ENCODE measurements at regions not wholly inside any gene's neighbourhood (a gene's known extent, or its start where the extent isn't known, plus 50 kb on each side); places are given as distances from the start of the nearest gene placed in this dataset.

DNA sequence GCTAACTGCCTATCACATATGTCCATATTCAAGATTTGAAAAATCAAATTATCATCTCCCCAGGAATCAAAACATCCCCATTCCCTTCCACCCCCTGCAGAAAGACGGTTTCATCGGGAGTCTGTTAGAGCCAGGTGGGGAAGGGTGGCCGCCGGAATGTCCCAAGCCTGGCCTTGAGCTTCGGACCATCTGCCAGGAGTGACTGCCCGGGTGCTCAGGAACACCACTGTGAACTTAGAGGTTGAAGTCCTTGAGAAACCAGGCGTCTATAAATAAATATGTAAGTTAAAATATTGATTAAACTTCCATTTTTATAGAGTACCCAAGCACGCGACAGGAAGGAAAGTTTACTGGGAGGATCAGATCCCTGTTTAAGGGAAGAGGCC is 250.8 kb downstream of the DLL1 start:
- Histone ChIP-seq H2AFZ (ENCODE audit: low read depth, low read length) (no peak overlapping the region), H3K79me2 (ENCODE audit: insufficient read depth, low read length) (no peaks in the 10 kb centered on the region), H4K20me1 (ENCODE audit: insufficient read depth, low read length) (no peaks in the 10 kb centered on the region), H3K4me1 (ENCODE audit: insufficient read depth, low read length) (no peaks in the 10 kb centered on the region), H3K9ac (ENCODE audit: low read length) (no peak overlapping the region), H3K27ac (ENCODE audit: low read depth, low read length) (no peak overlapping the region), H3K4me2 (ENCODE audit: low read length) (no peak overlapping the region), H3K36me3 (ENCODE audit: insufficient read depth, low read length) (no peaks in the 10 kb centered on the region), H3K4me3 (ENCODE audit: insufficient read depth, low read depth, low read length) (no peak overlapping the region), H3K9me3 (ENCODE audit: insufficient read depth, low read depth, low read length) (peaks cover 3% of the 10 kb centered on the region), H3K27me3 (ENCODE audit: insufficient read depth, low read length) (no peaks in the 10 kb centered on the region)
- peaks cover under 1% of the 10 kb centered on the region for H3K36me3 Mint-ChIP-seq (ENCODE audit: low read depth, unreplicated experiment)
- no peaks in the 10 kb centered on the region for H3K4me1 Mint-ChIP-seq (ENCODE audit: low read depth, unreplicated experiment)
- H3K4me3 Mint-ChIP-seq (ENCODE audit: unreplicated experiment) = no peak overlapping the region
- FAIRE-seq (no peak), DNase-seq (ENCODE audit: low read depth) (no peak)
- no peak for TF ChIP-seq CTCF (IDR thresholded peaks at IDR 0.05; ENCODE audit: insufficient read depth, low read depth, low read length)
- no peak for TF ChIP-seq EZH2 (IDR thresholded peaks at IDR 0.05; ENCODE audit: insufficient read depth, low read length)
- peaks cover 31% of the 10 kb centered on the region for H3K27me3 Mint-ChIP-seq (ENCODE audit: low read depth, unreplicated experiment)
- peaks cover 10% of the 10 kb centered on the region for H3K9me3 Mint-ChIP-seq (ENCODE audit: unreplicated experiment)
- no peak overlapping the region for H3K27ac Mint-ChIP-seq (ENCODE audit: unreplicated experiment)

- Histone ChIP-seq H3K9ac (ENCODE audit: low read length) (no peak overlapping the region), H3K27me3 (ENCODE audit: insufficient read depth, low read length) (no peaks in the 10 kb centered on the region), H3K27ac (ENCODE audit: low read depth, low read length) (no peak overlapping the region), H4K20me1 (ENCODE audit: insufficient read depth, low read length) (no peaks in the 10 kb centered on the region), H3K9me3 (ENCODE audit: insufficient read depth, low read depth, low read length) (peaks cover 3% of the 10 kb centered on the region), H3K79me2 (ENCODE audit: insufficient read depth, low read length) (no peaks in the 10 kb centered on the region), H2AFZ (ENCODE audit: low read depth, low read length) (no peak overlapping the region), H3K36me3 (ENCODE audit: insufficient read depth, low read length) (no peaks in the 10 kb centered on the region), H3K4me1 (ENCODE audit: insufficient read depth, low read length) (no peaks in the 10 kb centered on the region), H3K4me3 (ENCODE audit: insufficient read depth, low read depth, low read length) (no peak overlapping the region), H3K4me2 (ENCODE audit: low read length) (no peak overlapping the region)
- Mint-ChIP-seq H3K36me3 (ENCODE audit: low read depth, unreplicated experiment) (no peaks in the 10 kb centered on the region), H3K4me1 (ENCODE audit: low read depth, unreplicated experiment) (no peaks in the 10 kb centered on the region), H3K4me3 (ENCODE audit: unreplicated experiment) (no peak overlapping the region), H3K9me3 (ENCODE audit: unreplicated experiment) (peaks cover 7% of the 10 kb centered on the region), H3K27ac (ENCODE audit: unreplicated experiment) (no peak overlapping the region), H3K27me3 (ENCODE audit: low read depth, unreplicated experiment) (peaks cover 28% of the 10 kb centered on the region)
- FAIRE-seq = no peak
- TF ChIP-seq EZH2 (IDR thresholded peaks at IDR 0.05; ENCODE audit: insufficient read depth, low read length) = no peak
- no peak for DNase-seq (ENCODE audit: low read depth)
Observed at GRCh38 chr6:170039156-170040114, 251.4 kb downstream of the DLL1 start.

DNA sequence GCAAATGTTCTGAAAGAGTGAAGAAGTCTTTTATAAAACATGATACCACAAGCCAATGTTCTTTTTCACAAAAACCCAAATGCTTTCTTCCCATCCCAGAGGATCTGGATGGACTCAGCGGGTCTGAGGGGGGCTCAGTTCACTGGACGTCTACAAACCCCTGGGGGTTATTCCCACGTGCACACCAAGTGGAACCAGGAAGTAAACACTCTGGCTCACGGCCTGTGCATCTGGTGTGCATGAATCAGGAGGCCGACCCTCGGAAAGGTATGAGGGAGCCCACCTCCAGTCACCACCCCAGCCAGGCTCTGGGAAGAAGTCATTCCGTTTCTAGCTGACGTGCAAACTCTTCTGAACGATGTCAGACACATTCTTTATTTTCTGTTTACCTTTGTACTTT is 252.2 kb downstream of the DLL1 start:
- Histone ChIP-seq H3K79me2 (ENCODE audit: insufficient read depth, low read length) (no peaks in the 10 kb centered on the region), H4K20me1 (ENCODE audit: insufficient read depth, low read length) (no peaks in the 10 kb centered on the region), H3K36me3 (ENCODE audit: insufficient read depth, low read length) (no peaks in the 10 kb centered on the region), H3K9me3 (ENCODE audit: insufficient read depth, low read depth, low read length) (peaks cover 4% of the 10 kb centered on the region), H2AFZ (ENCODE audit: low read depth, low read length) (no peak overlapping the region), H3K27ac (ENCODE audit: low read depth, low read length) (no peak overlapping the region), H3K27me3 (ENCODE audit: insufficient read depth, low read length) (no peaks in the 10 kb centered on the region), H3K4me1 (ENCODE audit: insufficient read depth, low read length) (no peaks in the 10 kb centered on the region), H3K4me2 (ENCODE audit: low read length) (no peak overlapping the region), H3K9ac (ENCODE audit: low read length) (no peak overlapping the region), H3K4me3 (ENCODE audit: insufficient read depth, low read depth, low read length) (no peak overlapping the region)
- H3K27me3 Mint-ChIP-seq (ENCODE audit: low read depth, unreplicated experiment) = peaks cover 23% of the 10 kb centered on the region
- no peak for DNase-seq (ENCODE audit: low read depth)
- FAIRE-seq = no peak
- H3K36me3 Mint-ChIP-seq (ENCODE audit: low read depth, unreplicated experiment) = no peaks in the 10 kb centered on the region
- peaks cover 13% of the 10 kb centered on the region for H3K9me3 Mint-ChIP-seq (ENCODE audit: unreplicated experiment)
- no peaks in the 10 kb centered on the region for H3K4me1 Mint-ChIP-seq (ENCODE audit: low read depth, unreplicated experiment)
- H3K4me3 Mint-ChIP-seq (ENCODE audit: unreplicated experiment) = no peak overlapping the region
- no peak overlapping the region for H3K27ac Mint-ChIP-seq (ENCODE audit: unreplicated experiment)
- TF ChIP-seq CTCF (IDR thresholded peaks at IDR 0.05; ENCODE audit: insufficient read depth, low read depth, low read length) (no peak), EZH2 (IDR thresholded peaks at IDR 0.05; ENCODE audit: insufficient read depth, low read length) (no peak)

All from astrocyte (in vitro differentiated cells and primary cell).